ENCODE measurements at regions not wholly inside any gene's neighbourhood (a gene's known extent, or its start where the extent isn't known, plus 50 kb on each side); places are given as distances from the start of the nearest gene placed in this dataset.
A peak's percentile ranks its signal among the peaks of the same experiment; 100 is the strongest.

DNA sequence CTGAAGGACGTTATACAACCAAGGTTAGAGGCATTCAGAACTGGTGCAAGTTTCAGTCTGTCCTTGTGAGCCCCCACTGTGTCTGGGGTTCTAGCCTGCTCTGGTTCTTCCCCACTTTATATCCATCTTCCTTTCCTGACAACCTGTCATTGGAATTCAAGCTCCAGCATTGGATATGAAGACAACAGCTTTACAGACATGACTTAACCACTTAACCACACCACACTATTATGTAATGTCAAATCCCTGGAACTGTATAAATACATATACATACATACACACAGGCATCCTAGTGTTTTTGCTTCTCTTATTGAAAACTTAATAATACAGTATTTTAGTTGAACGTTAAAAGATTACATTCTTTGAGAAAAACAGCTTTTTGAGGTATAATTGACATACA, 217.9 kb upstream of the SGK1 start:
- no peak overlapping the region for H3K4me3 ChIP-seq (replicated peaks; ENCODE audit: low read depth, low read length)
- TF ChIP-seq, protein P1, sequence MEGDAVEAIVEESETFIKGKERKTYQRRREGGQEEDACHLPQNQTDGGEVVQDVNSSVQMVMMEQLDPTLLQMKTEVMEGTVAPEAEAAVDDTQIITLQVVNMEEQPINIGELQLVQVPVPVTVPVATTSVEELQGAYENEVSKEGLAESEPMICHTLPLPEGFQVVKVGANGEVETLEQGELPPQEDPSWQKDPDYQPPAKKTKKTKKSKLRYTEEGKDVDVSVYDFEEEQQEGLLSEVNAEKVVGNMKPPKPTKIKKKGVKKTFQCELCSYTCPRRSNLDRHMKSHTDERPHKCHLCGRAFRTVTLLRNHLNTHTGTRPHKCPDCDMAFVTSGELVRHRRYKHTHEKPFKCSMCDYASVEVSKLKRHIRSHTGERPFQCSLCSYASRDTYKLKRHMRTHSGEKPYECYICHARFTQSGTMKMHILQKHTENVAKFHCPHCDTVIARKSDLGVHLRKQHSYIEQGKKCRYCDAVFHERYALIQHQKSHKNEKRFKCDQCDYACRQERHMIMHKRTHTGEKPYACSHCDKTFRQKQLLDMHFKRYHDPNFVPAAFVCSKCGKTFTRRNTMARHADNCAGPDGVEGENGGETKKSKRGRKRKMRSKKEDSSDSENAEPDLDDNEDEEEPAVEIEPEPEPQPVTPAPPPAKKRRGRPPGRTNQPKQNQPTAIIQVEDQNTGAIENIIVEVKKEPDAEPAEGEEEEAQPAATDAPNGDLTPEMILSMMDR (IDR thresholded peaks at IDR 0.05; ENCODE audit: low read length, missing control alignments) = no peak
- no peak for DNase-seq (ENCODE audit: low read depth)

DNA sequence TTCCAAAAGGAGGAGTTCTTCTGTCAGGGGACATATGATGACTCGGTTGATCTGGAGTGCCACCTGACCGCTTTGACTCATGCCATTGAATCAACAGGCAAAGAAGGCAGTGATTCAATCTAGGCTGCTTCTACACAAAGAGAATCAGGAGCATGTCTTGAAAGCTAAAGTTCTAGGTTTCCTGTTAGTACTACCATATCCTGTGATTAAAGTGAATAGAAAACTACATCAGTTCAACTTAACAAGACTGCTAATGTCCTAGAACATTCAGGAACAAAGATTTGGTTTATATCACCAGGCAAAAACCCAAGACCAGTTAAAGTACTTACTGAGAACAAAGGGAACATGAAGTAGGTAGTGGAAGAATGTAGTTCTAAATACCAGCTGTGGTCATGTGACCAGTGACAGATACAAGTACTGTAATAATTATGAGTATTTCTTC, 216.8 kb upstream of the SGK1 start:
- no peak overlapping the region for H3K4me3 ChIP-seq (replicated peaks; ENCODE audit: low read depth, low read length)
- peak; percentile 69 for DNase-seq (ENCODE audit: low read depth)
- TF ChIP-seq, protein P1 (IDR thresholded peaks at IDR 0.05; ENCODE audit: low read length, missing control alignments) = no peak

DNA sequence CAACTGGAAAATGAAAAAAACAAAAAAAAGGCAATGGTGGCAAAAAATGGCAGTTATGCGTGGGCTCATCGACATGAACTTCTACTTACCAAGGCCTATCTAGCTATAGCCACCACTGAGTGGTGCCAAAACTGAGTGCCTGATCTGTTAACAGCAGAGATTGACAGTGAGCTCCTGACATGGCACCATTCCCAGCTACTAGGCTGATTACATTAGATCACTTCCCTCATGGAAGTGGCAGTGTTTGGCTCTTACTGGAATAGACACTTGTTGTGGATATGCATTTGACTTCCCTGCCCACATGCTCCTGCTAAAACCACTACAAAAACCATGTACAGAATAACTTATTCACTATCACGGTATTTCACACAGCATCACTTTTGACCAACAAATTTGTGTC, 216.1 kb upstream of the SGK1 start:
- no peak overlapping the region for H3K4me3 ChIP-seq (replicated peaks; ENCODE audit: low read depth, low read length)
- TF ChIP-seq, protein P1 (IDR thresholded peaks at IDR 0.05; ENCODE audit: low read length, missing control alignments) = no peak
- no peak for DNase-seq (ENCODE audit: low read depth)

DNA sequence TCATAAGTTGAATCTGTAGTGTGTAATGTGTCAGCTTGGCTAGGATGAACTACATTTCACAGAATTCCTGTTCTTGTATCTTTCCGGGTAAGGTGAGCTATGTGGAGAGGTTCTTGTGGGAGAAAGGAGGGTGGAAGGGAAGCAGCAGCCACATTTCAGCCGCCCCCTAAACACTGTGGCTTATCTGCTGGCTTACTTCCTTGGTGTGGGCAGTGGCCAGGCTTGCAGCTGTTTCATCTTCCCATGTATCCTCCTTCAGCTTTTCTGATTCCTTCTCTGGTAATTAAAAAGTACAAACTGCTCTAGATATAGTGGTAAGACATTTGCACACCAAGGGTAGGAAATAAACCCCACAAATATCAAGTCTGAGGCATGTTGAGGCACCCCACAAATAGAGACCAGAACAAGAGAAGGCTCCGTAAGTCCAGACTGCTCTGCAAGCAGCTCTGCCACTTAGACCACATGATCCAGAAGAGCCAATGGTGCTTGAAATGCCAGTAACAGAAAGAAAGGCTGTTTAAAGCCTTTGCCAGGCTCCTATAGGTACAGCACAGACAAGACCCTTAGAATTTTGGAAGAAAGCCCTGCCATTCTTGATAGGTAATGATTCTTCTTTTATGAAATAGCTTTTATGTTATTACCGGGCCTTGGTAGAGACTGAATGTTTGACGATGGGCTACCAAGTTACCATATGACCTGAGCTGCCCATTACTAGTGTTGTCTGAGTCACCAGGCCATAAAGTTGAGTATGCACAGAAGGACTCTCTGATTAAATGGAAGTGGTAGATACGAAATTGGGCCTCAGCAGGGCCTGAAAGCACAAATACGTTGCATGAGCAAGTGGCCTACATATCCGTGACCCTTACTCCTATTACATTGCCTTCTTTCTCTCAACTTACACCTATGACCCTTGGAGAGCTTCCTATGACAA, 215.0 kb upstream of the SGK1 start:
- no peak overlapping the region for H3K4me3 ChIP-seq (replicated peaks; ENCODE audit: low read depth, low read length)
- TF ChIP-seq, protein P1 (IDR thresholded peaks at IDR 0.05; ENCODE audit: low read length, missing control alignments) = no peak
- DNase-seq (ENCODE audit: low read depth) = no peak

DNA sequence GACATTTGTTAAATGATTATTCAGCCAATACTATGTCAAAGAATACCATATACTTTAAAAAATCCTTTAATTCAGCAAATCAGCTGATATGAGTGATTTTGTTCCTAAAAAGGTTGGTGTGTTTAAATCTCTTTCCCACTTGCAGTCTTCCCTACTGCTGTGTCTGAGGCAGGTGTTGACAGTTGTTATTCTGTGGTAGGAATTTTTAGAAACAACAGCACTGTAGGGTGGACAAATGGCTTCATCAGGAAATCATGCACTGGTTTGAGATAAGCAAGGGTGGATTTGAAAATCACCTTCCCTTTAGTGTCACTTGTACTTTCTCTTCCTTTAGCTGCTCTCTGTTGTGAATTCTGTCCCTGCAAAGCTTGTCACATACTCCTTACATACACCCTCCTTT, 213.7 kb upstream of the SGK1 start:
- DNase-seq (ENCODE audit: low read depth) = no peak
- TF ChIP-seq, protein P1 (IDR thresholded peaks at IDR 0.05; ENCODE audit: low read length, missing control alignments) = no peak
- no peak overlapping the region for H3K4me3 ChIP-seq (replicated peaks; ENCODE audit: low read depth, low read length)

DNA sequence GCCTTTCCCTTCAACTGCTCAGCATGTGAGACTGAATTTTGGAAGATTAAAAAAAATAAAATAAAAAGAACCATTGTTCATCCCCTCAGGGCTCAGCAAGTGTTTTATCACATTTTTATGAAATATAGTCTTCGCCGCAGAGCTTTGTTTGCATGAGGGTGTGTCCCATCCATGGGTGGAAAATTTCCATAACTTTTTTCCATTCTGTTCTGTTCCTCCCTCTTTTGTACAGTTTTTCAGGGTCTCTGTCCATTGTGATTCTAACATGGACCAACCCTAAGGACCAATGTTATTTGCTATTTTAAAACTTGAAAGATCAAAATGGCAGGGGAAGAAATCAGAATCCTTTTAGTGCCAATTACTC, 213.3 kb upstream of the SGK1 start:
- TF ChIP-seq, protein P1 (IDR thresholded peaks at IDR 0.05; ENCODE audit: low read length, missing control alignments) = no peak
- no peak overlapping the region for H3K4me3 ChIP-seq (replicated peaks; ENCODE audit: low read depth, low read length)
- no peak for DNase-seq (ENCODE audit: low read depth)

DNA sequence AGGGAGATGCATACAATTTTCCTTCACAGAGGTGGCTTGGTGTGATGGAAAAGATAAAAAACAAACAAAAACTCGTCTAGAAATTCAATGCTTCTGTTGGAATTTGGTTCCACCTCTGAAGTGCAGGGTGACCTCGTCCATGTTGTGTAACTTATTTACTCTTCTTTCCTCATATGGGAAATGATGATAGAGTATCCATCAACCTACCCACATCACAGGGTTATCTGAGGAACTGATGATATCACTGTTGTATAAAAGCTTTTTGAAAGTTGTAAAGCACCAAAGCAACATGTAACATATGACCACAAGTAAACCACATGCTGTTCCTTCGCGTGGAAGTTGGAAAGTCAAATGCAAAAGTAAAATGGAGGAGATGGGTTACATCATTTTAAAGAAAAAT, 212.0 kb upstream of the SGK1 start:
- TF ChIP-seq, protein P1 (IDR thresholded peaks at IDR 0.05; ENCODE audit: low read length, missing control alignments) = no peak
- peak; percentile 54 for DNase-seq (ENCODE audit: low read depth)
- no peak overlapping the region for H3K4me3 ChIP-seq (replicated peaks; ENCODE audit: low read depth, low read length)
